Kasumi-1 (cell line): ENCODE measurements at regions not wholly inside any gene's neighbourhood (a gene's known extent, or its start where the extent isn't known, plus 50 kb on each side); places are given as distances from the start of the nearest gene placed in this dataset.
"Not testable (repeated sequence)": the region's sequence is repeated elsewhere in the genome, so short reads cannot be mapped to it uniquely, and the experiment has no call there.

ENCODE experiments used
- DNase-seq, 2 experiments: peaks; one replicate each; lab custom pipeline; 2025; lab: John Stamatoyannopoulos, UW

DNA sequence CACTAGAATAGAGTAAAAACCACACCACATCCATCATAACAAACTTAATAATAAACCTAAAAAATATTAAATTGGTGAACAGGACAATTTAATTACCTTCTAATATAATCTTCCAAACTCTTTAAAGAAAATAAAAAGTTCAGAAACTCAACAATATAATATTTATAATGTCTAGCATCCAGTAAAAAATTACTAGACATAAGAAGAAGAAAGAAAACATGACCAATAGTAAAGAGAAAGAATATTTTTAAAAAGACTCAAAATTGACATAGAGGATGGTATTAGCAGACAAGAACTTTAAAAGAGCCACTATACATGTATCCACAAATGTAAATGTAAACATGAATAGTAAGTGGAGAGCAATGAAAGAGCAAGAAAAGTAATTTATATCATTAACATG, 388.4 kb downstream of the TFEC start:
- DNase-seq = no peak

DNA sequence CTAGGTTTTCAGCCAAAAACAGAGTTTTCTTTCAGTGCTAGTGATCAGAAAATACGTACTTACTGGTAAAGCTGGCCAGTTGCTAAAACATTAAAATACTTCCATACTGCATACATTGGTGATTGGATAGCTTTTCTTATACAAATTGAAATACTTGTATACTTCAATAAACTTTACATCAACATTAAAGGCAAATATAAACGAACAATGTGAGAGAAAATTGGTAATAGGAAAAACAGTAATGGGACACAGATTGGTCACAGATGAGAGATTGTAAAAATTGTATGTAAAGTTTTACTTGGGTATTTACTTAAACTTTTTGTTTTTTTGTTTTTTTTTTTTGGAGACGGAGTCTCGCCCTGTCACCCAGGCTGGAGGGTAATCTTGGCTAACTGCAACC, 391.7 kb downstream of the TFEC start:
- DNase-seq = no peak

DNA sequence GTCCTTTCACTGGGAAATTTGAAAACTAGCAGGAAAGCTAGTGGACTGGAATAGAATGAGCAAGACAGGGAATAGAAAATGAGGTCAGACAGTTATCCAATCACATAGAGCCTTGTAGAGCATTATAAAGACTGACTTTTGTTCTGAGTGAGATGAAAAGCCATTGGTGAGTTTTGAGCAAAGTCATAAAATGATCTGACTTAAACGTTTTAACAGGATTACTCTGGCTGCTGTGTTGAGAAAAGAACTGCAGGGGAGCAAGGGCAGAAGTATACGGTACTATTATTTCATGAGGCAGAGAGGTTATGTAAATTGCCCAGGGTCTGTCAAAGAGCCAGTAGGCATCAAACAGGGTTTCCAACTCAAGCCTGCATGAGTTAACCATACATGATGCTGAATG, 393.4 kb downstream of the TFEC start:
- no peak for DNase-seq

DNA sequence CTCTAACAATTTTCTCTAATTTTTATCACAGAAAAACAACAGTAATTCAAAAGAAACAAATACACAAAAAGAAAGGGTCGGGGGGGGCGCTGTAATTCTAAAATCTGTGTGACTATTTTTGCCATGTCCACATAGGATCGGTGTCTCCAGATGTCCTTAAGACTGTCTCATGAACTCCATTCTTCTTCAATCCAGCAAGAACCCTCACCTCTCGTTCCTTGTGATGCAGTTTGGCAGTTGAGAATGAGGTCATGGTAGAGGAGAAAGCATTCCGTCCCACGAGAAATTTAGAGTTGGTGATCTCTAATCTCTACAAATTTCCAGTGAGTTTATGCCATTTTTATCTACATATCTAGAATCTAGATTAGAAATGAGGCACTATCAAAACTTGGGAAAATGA, 394.7 kb downstream of the TFEC start:
- DNase-seq = no peak

DNA sequence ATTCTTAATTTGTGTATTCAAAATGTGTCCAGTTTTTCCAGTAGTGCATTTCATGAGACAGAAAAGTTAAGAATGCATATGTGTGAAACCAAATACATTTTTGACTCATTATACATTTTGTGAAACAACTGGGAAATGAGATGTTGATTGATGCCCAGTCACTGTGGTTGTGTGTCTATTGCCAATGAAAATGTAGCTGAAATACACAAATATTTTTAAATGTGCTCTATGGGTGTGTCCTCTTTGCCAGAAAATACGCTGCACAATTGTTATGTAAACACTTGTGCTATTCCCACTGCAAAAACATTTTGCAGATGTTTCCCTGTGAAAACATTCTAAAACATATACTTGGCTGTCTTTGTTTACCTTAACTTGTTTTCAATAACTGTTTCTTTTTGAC, 395.2 kb downstream of the TFEC start:
- DNase-seq = no peak

DNA sequence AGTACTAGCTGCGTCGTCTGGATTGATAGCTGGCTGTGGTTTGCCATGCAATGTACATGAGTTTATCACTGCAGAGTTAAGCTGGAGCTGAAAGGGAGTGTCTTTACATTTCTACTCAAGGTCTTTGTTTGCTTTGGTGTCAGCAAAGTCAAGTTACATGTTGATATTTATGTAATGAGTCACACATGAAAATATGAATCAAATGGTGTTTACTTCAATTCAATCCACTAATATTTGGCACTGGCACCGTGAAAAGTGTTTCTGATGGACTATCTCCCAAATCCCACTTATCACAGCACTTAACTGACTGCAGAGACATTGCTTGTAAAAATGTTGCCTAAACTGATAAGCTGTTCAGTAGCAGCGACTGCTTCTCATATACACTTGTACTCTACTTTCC, 395.9 kb downstream of the TFEC start:
- no peak for DNase-seq

DNA sequence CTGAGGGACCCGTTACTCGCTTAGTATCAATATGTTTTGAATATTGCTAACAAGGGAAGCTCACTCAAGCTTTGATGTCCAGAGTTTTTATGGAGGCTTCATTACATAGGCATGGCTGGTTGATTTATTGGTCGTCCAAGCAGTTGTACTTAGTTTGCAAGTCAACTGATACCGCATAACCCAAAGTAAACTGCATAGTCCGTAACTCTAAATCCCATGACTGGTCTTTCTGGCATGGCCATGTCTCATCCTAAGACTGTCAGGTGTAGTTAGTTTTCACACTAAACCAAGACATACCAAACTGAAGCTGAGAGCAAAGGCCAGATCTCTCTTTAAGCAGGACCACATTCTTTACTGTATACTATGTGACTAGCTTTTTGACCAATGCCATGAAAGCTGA, 397.9 kb downstream of the TFEC start:
- no peak for DNase-seq

DNA sequence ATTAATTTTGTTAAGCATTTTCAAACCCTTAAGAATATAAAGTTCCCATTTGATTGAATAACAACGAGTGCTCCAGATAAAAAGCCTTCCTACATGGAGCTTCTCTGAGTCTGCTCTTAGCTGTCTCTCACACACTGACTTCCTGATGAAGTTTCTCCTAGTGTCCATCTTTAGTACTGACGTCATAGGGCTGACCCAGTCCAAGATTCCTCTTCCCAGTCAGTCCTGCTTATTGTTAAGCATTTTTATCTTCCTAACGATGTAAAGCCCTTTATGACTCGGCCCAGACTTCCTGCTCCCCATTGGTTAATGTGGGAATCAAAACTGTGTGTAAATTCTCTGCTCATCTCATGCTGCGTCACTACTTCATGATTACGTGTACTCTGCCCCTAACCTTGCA, 398.8 kb downstream of the TFEC start:
- no peak for DNase-seq

DNA sequence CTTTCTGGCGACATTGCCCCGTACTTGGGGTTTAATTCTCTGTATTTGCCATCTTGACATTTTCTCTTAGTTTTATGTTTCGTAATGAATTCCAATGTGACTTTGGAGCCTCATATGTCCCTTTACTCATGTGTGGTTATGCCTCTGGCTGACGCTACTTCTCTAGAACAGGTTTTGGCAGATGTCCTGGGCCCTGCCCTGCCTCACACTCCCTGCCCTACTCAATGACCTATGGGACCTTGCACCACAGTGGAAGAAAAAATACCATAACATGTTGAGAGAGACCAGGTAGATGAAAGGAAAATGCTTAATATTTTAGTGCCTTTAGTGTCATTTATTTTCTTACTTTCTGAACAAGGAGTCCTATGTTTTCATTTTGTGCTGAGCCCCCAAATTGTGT, 400.5 kb downstream of the TFEC start:
- DNase-seq = no peak

DNA sequence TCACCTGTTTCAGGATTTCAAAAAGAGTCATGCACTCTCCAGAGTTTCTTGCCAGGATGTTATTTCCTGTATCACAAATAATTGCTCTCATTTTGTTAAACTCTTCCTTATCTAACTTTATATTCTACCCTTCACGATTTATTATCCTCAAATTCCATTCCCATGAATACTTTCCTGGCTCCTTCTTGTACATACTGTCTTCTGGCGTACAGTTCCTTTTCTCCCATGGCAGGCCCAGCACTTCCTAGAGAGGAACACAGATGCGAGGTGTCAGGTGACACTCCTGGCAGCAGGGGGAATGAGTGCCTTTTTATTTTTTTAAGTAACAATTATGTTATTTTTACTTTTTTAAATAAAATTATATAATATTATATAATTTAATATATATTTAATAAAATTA, 411.9 kb downstream of the TFEC start:
- no peak for DNase-seq

DNA sequence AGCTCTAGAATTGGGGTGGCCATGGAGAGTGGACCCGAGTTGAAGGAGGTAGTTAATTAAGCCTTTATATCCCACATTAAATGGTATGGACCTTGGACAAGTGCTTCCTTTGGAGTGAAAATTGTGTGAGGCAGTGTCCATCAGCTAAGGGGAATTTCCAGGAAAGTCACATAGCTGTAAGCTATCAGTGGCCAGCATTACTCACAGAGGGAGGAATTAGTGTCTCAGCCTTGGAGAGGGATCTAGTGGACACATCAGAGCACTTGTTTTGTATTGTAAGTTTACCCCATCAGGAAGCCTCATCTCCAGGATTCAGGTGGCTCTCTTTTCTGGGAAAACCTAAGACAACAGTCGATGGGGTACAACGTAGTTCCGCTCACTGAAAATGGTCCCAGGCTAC, 416.7 kb downstream of the TFEC start:
- DNase-seq = no peak

DNA sequence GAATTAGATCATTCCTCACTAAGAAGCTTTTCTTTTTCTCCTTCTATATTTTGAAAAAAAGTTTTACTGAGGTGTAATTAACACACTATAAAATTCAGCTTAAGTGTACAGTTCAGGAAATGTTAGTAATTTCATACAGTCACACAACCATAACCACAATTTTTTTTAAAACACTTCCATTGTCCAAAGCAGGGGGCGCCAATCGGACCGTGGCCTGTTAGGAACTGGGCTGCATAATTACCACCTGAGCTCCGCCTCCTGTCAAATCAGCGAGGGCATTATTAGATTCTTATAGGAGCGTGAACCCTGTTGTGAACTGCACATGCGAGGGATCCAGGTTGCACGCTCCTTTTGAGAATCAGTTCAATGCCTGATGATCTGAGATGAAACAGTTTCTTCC, 427.1 kb downstream of the TFEC start:
- no peak for DNase-seq

DNA sequence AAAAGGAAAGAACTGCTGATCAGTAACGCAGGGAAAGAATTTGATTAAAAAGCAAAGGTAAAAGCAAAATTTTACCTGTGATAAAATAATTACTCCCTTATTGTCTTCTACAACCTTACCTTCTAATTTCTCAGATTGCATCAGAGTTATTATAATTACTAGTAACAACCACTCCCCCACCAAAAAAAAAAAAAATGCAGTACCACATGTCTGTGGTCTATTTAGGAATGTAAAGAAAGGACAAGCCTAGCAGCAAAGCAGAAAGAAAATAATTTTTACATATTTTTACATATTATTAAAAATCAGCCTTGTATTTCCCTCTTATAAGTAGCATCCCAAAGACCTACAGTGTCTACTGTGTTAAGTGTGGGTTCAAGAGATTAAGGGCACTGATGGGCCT, 430.4 kb downstream of the TFEC start:
- DNase-seq = no peak

DNA sequence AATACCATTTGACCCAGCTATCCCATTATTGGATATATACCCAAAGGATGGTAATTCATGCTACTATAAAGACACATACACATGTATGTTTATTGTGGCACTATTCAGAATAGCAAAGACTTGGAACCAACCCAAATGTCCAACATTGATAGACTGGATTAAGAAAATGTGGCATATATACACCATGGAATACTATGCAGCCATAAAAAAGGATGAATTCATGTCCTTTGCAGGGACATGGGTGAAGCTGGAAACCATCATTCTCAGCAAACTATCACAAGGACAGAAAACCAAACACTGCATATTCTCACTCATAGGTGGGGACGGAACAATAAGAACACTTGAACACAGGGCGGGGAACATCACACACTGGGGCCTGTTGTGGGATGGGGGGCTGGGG, 431.4 kb downstream of the TFEC start:
- not testable (repeated sequence) for DNase-seq

DNA sequence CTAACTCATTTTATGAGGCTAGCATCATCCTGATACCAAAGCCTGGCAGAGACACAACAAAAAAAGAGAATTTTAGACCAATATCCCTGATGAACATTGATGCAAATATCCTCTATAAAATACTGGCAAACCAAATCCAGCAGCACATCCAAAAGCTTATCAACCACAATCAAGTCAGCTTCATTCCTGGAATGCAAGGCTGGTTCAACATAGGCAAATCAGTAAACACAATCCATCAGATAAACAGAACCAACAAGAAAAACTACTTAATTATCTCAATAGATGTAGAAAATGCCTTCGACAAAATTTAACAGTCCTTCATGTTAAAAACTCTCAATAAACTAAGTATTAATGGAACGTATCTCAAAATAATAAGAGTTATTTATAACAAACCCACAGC, 433.3 kb downstream of the TFEC start:
- not testable (repeated sequence) for DNase-seq

DNA sequence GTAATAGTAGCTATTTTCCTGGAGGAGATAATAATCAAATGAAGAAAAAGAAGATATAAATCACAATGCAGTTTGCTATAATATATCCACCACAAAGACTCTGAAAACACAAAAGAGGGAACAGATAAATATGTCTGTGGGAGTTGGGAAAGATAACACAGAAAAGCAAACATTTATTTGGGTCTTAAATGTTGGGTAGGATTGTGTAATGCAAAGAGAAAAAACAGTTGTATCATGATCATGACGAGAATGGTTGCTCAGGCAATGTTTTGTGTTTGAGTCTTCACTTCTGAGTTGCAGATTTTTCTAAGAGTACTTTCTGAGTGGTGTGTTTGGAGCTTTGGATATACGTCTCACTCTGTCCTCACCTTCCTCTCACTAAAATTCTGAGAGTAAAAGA, 437.5 kb downstream of the TFEC start:
- DNase-seq = no peak

DNA sequence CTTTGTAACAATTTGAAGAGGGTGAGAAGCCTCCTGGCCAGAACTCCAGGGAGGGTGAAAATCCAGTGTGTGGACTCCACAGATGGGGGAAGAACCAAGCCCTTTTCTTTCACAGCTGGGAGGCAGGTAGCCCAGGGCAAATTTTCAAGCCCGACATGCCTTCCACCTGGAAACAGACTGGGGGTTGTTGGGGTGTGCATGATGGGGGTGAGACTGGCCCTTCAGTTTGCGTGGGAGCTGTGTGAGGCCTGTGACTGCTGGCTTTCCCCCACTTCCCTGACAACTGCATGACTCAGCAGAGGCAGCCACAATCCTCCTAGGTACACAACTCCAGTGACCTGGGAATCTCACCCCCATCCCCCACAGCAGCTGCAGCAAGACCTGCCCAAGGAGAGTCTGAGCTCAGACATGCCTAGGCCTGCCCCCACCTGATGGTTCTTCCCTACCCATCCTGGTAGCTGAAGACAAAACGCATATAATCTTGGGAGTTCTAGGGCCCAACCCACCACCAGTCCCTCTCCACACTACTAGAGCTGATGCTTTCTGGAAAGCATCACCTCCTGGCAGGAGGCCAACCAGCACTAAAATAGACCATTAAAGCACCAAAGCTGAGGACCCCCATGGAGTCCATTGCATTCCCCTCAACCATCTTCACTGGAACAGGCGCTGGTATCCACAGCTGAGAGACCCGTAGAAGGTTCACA, 445.4 kb downstream of the TFEC start:
- DNase-seq = no peak

DNA sequence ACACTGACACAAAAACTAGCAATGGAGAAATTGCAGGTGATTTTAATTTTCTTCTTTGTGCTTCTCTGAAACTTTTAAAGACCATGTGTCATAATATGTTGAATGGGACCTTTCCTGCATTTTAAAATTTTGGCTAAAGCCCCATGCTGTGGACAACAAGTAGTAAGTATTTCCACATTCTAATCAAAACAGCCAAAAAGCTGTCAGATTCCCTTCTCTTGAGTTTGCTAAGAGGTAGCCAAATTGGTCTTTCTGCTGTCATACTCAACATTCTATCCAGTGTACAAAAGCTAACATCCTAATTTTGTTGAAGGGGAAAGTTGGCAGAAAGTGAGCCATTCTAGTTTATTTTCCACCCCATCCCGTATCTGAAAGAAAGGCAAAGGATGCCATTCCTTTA, 447.6 kb downstream of the TFEC start:
- DNase-seq = no peak

DNA sequence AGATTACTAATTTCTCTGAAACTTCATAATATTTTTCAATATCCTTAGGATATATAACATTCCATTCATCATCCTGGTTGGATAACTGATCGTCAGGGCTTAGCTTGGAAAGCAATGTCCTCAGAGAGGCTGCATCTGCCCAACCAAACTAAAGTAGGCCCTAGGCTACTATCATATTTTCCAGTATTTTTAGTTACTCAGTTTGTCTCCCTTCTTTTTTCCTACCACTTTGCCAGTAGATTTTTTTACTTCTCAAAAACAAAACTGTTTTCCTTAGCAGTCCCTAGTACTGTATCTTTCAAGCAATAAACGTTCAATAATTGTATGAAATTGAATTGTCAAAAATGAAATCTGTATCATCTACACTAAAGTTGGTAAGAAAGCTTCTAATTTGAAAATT, 452.0 kb downstream of the TFEC start:
- DNase-seq = no peak

DNA sequence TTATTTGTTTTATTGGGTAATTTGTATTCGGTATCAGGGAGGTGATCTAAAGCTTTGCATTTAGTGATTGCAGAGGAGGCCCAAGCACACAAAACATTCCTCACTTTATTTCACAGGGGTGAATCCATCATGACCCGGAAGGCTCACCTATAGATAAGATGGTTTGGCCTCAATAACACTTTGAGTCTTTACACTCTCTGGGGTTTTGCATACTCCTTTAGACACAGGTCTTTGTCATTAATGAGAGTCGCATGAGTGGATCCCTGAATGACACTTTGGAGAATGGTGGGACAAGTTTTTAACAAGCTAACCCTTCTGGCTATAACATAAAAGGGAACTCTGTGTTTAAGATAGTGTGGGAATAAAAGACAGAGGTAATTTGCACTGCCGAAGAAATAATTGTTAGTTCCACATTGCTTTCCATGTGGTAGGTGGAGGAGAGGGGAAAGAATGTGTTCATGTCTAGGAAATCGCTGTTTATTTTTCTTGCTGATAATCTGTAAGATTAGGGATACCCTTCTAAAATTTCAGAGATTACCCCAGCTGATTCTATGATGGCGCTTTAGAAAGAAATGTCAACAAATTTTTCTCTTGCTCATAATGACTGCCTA, 455.8 kb downstream of the TFEC start:
- DNase-seq = no peak

DNA sequence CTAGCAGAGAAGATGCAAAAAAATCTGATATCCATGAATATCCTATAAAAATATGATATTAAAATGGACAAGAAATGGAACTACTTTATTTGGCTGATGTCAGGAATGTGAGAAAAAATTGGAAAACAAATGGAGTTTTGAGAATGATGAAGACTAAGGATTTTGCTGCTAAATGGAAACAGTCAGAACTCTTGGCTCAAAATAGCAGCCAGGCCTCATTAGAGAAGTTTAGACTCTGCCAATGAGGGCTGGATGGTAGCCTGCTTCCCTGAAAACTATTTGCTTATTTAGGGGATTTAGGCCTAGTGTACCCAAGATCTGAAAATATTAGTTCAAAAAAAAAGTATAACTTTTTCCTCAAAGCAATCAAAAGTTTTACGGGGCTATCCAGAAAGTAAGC, 458.5 kb downstream of the TFEC start:
- no peak for DNase-seq

DNA sequence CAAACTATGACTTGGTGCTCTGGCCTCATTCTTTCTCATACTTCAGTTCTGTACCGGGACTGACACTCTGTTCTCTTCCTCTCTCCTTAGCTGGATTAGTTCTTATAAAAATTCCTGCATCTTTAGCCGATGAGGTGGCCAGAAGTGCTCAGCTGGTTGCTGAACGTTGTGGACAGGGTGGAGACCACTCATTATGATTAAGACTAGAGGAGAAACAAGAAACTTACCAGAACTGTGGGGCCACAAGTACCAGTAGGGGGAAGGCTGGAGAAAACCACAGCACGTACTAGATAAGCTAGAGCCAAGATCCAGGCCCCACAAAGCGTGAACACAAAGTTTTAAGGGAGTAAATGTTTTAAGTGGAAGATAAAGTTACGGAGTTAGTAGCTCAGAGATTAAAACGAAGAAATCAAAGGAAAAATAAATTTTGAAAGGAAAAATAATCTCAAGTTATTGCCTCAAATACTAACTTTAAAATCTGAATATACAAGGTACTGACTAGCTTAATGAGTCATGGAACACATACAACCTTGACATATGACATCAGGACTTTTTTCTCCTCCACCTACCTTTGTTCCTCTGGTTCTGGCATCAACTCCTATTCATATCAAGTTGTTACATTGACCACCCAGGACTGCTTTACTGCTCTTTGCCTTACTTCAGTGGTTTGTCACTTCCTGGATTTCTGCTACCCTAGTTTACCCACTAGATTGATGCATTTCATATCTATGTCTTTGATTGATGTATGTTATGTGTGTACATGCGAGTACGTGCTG, 469.0 kb downstream of the TFEC start:
- DNase-seq = no peak

DNA sequence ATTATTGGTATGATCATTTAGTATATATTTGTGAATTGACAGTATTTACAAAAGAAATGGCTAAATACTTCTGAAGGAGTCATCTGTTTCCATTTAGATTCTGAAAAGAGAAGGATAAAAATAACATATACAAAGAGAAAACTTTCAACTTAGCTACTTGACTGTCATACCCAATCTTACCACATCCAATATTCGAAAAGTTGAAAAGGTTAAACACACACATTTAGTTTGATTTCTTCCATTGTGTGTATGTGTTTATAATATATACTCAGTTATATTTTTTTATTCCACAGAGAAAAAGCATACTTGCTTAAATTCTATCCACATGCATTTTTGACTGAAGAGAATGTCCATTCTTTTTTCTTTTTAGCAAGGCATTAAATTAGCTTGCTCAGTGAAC, 470.7 kb downstream of the TFEC start:
- no peak for DNase-seq

DNA sequence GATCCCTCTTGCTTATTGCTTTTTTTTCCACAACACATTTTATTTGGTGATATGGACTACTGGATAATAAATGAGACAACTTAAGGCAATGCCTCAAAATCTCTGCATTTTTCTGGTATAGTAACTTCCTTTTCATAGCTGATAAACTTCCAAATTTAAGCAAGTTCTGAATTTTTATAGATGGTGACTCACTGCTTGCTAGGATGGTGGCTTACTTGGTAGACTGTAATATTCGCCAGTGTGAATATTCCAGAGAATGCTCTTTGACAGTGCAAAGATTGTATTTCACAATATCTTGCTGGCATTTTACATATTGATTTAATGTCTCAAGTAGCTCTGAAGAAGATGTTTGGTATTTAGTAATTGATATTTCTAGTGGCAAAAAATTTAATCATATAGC, 472.4 kb downstream of the TFEC start:
- no peak for DNase-seq
